Upper lobe of left lung (tissue), 6 donors: ENCODE measurements at regions not wholly inside any gene's neighbourhood (a gene's known extent, or its start where the extent isn't known, plus 50 kb on each side); places are given as distances from the start of the nearest gene placed in this dataset.

Source experiments
- ATAC-seq, 2 donors: fragments of 200-7000 bp; cut with Tn5 transposase; one replicate each; pipeline ENCODE4 v1.9.1; 2022; ENCODE audit warnings: mild to moderate bottlenecking in 2 of 2, moderate library complexity in 2 of 2; ENCODE audit not compliant: low FRiP score in 2 of 2
- DNase-seq, 2 donors: peaks; one replicate each; pipeline ENCODE4 v3.0.0-alpha.2; 2019 to 2020
- H3K27ac ChIP-seq, 4 donors: fragments of 200-600 bp; sonication (generic); one replicate each; pipeline ENCODE4 v1.5.1; 2016 to 2019
- H3K27me3 ChIP-seq, 4 donors: fragments of 200-600 bp; sonication (generic); one replicate each; pipeline ENCODE4 v1.5.1; 2017 to 2019
- H3K36me3 ChIP-seq, 4 donors: fragments of 200-600 bp; sonication (generic); one replicate each; pipeline ENCODE4 v1.5.1; 2016 to 2019
- H3K4me1 ChIP-seq, 4 donors: fragments of 200-600 bp; sonication (generic); one replicate each; pipeline ENCODE4 v1.5.1; 2018 to 2019
- H3K4me3 ChIP-seq, 4 donors: fragments of 200-600 bp; sonication (generic); one replicate each; pipeline ENCODE4 v1.5.1; 2017 to 2019; ENCODE audit warnings: mild to moderate bottlenecking in 2 of 4, moderate library complexity in 1 of 4
- H3K9me3 ChIP-seq, 4 donors: fragments of 200-600 bp; sonication (generic); one replicate each; pipeline ENCODE4 v1.5.1; 2018 to 2019
- EP300 ChIP-seq, 4 donors: sonication (generic); formaldehyde crosslinking; IDR thresholded peaks; one replicate each; pipeline ENCODE4 v1.5.1; 2017; ENCODE audit warnings: antibody characterized with exemption in 4 of 4, control low read depth in 2 of 4
- POLR2A ChIP-seq, 4 donors: fragments of 450-650 bp; IDR thresholded peaks; one replicate each; pipeline ENCODE4 v1.5.1; 2016 to 2017; ENCODE audit warnings: antibody characterized with exemption in 4 of 4, mild to moderate bottlenecking in 2 of 4
- POLR2AphosphoS5 ChIP-seq, 2 donors: sonication (generic); formaldehyde crosslinking; IDR thresholded peaks; one replicate each; pipeline ENCODE4 v1.5.1; 2017; ENCODE audit warnings: antibody characterized with exemption in 2 of 2
- WGBS, 2 donors: methylation state at CpG; one replicate each; pipeline ENCODE4 v1.1.5; 2017 to 2018; 5-methylcytosine and 5-hydroxymethylcytosine counted together
- TF ChIP-seq, protein P1 (sequence below), 6 experiments: fragments of 450-650 bp in 4 of 6; fragments of 200-600 bp in 2 of 6; sonication (generic) in 2 of 6; IDR thresholded peaks; one replicate each; pipeline ENCODE4 v1.5.1; 2016 to 2019; ENCODE audit warnings: antibody characterized with exemption in 6 of 6
- donor health status: DM: no; HTN: no; CAD: no; lungs with moderate emphysema.
- donor health status: DM: no; HTN: yes; CAD: no; lungs with severe emphysema.

DNA sequence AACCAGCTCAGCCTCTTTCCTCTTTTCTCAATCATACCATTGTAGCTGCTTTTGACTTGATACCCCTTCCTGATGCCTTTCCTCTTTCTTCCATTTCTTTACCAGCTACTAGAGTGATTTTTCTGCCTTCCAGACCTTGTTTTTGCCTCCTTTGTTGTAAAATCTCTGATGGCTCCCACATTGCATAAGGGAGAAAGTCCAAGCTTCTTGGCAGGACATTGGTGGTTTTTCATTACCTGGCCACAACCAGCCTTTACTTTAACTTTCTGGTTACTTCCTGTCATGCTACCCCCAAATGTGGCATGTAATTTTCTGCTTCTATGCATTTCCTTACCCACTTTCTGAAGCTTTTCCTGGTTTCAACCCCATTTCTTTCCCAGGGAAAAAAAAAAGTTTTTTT, 452.5 kb downstream of the TMEM38B start:
- no peak overlapping the region for H3K27ac ChIP-seq
- TF ChIP-seq POLR2AphosphoS5 (IDR thresholded peaks at IDR 0.05) (no peak), POLR2A (IDR thresholded peaks at IDR 0.05) (no peak), EP300 (IDR thresholded peaks at IDR 0.05) (no peak)
- TF ChIP-seq, protein P1, sequence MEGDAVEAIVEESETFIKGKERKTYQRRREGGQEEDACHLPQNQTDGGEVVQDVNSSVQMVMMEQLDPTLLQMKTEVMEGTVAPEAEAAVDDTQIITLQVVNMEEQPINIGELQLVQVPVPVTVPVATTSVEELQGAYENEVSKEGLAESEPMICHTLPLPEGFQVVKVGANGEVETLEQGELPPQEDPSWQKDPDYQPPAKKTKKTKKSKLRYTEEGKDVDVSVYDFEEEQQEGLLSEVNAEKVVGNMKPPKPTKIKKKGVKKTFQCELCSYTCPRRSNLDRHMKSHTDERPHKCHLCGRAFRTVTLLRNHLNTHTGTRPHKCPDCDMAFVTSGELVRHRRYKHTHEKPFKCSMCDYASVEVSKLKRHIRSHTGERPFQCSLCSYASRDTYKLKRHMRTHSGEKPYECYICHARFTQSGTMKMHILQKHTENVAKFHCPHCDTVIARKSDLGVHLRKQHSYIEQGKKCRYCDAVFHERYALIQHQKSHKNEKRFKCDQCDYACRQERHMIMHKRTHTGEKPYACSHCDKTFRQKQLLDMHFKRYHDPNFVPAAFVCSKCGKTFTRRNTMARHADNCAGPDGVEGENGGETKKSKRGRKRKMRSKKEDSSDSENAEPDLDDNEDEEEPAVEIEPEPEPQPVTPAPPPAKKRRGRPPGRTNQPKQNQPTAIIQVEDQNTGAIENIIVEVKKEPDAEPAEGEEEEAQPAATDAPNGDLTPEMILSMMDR (IDR thresholded peaks at IDR 0.05), result no peak
- DNase-seq, result no peak
- no peaks in the 10 kb centered on the region for H3K4me1 ChIP-seq
- no peak overlapping the region for H3K4me3 ChIP-seq
- H3K27me3 ChIP-seq, result no peaks in the 10 kb centered on the region
- no peak for ATAC-seq
- no peaks in the 10 kb centered on the region for H3K36me3 ChIP-seq
- no peaks in the 10 kb centered on the region for H3K9me3 ChIP-seq

DNA sequence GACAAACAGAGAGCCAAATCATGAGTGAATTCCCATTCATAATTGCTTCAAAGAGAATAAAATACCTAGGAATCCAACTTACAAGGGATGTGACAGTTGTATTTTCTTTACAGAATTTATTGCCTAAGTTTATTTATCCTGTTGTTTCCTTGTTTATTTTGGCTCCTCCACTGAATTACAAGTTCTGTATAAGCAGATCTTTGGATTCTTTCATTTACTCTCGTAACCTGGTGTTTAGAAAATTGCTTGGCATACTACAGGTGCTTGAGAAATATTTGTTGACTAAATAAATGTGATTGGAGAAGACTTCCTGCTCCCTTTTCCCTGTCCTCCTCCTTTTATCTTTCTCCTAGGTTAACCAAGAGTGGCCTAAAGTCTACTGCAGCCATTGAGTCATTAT, 455.6 kb downstream of the TMEM38B start:
- no peak for ATAC-seq
- WGBS, 2 donors, result 36 to 51% methylated on average over 1 of the region's 1 CpG

GRCh38 chr9:106156465-106156864, 462.1 kb downstream of the TMEM38B start:
- Histone ChIP-seq H3K9me3 (no peaks in the 10 kb centered on the region), H3K27me3 (no peaks in the 10 kb centered on the region), H3K4me1 (no peaks in the 10 kb centered on the region), H3K27ac (no peak overlapping the region), H3K4me3 (no peak overlapping the region), H3K36me3 (no peaks in the 10 kb centered on the region)
- ATAC-seq (no peak), DNase-seq (no peak)
- TF ChIP-seq, protein P1 (IDR thresholded peaks at IDR 0.05), result no peak
- TF ChIP-seq POLR2A (IDR thresholded peaks at IDR 0.05) (no peak), POLR2AphosphoS5 (IDR thresholded peaks at IDR 0.05) (no peak), EP300 (IDR thresholded peaks at IDR 0.05) (no peak)
- WGBS, 2 donors, result 41 to 63% methylated on average over 1 of the region's 1 CpG

More for the DNA sequence above, 455.6 kb downstream of the TMEM38B start:
- TF ChIP-seq, protein P1 (IDR thresholded peaks at IDR 0.05), result no peak
- TF ChIP-seq EP300 (IDR thresholded peaks at IDR 0.05), result no peak
- TF ChIP-seq POLR2A (IDR thresholded peaks at IDR 0.05), result no peak
- no peak for TF ChIP-seq POLR2AphosphoS5 (IDR thresholded peaks at IDR 0.05)
- no peak overlapping the region for H3K4me3 ChIP-seq
- H3K27ac ChIP-seq, result no peak overlapping the region
- no peaks in the 10 kb centered on the region for H3K36me3 ChIP-seq
- no peak for DNase-seq
- H3K4me1 ChIP-seq, result no peaks in the 10 kb centered on the region
- H3K9me3 ChIP-seq, result no peaks in the 10 kb centered on the region
- H3K27me3 ChIP-seq, result no peaks in the 10 kb centered on the region

DNA sequence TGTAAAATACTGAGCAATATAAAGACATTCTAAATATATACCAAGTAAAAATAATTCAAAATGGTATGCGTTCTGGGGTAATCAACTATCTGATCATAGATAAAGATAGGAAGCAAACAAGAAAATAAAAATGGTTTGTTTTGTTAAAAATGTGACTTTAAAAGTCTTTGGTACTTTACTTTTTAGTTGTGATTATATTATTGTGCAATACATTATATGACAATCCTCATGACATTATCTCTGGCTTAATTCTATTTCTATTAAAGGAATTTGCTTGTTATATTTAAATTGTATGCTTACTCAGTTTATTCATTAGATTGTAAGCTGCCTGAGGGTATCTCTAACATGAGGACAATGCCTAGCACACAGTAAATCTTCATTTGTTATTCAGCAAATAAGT, 477.9 kb downstream of the TMEM38B start:
- WGBS, 2 donors, result 89 to 91% methylated on average over 1 of the region's 1 CpG
- no peak overlapping the region for H3K27ac ChIP-seq
- H3K4me1 ChIP-seq, result no peaks in the 10 kb centered on the region
- TF ChIP-seq POLR2A (IDR thresholded peaks at IDR 0.05) (no peak), POLR2AphosphoS5 (IDR thresholded peaks at IDR 0.05) (no peak), EP300 (IDR thresholded peaks at IDR 0.05) (no peak)
- TF ChIP-seq, protein P1 (IDR thresholded peaks at IDR 0.05), result no peak
- ATAC-seq, result no peak
- no peaks in the 10 kb centered on the region for H3K36me3 ChIP-seq
- no peak for DNase-seq
- H3K4me3 ChIP-seq, result no peak overlapping the region
- no peaks in the 10 kb centered on the region for H3K9me3 ChIP-seq
- H3K27me3 ChIP-seq, result no peaks in the 10 kb centered on the region

DNA sequence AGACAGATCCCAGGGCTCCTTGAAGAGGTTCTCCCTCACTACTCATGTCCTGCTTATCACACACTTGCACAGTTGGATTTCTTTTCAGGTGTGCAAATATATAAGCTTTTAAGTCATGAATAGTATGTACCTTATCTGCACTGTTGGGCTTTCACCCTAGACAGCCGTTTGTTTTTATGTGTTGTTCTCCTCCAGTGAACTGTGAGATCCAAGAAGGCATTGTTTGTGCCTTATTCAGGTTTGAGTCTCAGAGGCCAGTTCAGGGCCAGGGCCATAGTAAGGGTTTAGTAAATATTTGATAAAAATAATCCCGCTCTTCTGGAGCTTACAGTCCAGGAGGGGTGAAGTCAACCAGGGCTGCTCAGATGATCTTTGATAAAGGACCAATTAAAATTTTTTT, 480.0 kb downstream of the TMEM38B start:
- no peaks in the 10 kb centered on the region for H3K36me3 ChIP-seq
- no peaks in the 10 kb centered on the region for H3K9me3 ChIP-seq
- DNase-seq (no peak), ATAC-seq (no peak)
- WGBS, 2 donors, result 50 to 61% methylated on average over 2 of the region's 2 CpGs
- no peak overlapping the region for H3K4me3 ChIP-seq
- H3K27me3 ChIP-seq, result no peaks in the 10 kb centered on the region
- H3K27ac ChIP-seq, result no peak overlapping the region
- no peaks in the 10 kb centered on the region for H3K4me1 ChIP-seq
- TF ChIP-seq, protein P1 (IDR thresholded peaks at IDR 0.05), result no peak
- TF ChIP-seq EP300 (IDR thresholded peaks at IDR 0.05) (no peak), POLR2A (IDR thresholded peaks at IDR 0.05) (no peak), POLR2AphosphoS5 (IDR thresholded peaks at IDR 0.05) (no peak)
